ENCODE measurements at regions not wholly inside any gene's neighbourhood (a gene's known extent, or its start where the extent isn't known, plus 50 kb on each side); places are given as distances from the start of the nearest gene placed in this dataset.

- DNase-seq = no peak
Measured at GRCh38 chr11:112465433-112466024, 204.9 kb upstream of the PLET1 start.

- no peak for DNase-seq
Measured at GRCh38 chr11:112467721-112468120, 207.1 kb upstream of the PLET1 start.

DNA sequence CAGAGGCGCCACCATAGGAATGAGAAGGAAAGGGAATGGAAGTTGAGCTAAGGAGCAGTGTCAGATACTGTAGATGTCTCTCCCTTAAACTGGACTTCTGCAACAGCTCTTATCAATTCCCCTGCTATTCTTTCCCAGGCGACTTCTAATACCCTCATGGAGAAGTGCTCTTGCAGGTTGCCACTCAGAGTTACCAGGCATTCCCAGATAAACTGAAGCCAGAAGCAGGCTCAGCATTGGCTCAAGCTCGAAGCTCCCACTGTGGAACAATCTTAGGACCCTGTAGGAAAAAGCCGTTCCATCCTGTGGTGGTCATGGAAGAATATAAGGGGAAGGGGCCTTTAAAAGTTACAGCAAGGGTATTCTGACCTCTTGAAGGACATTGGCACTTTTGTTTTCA lies 208.7 kb upstream of the PLET1 start:
- no peak for DNase-seq

DNA sequence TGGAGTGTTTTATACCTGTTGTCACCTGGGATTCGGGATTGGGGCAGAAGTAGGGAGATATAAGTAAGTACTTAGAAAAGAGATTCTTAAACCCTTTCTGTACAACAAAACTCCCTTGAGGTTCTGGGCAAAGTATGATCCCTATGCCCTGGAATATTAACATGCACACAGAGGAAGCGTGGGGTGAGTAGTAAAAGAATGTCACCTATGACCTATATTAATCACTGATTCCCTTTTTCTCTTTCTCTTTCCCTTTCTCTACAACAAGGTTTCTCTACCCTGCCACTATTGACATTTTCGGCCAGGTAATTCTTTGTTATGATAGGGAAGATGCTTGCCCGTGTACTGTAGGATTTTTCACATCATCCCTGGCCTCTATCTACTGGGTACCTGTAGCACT lies 209.7 kb upstream of the PLET1 start:
- no peak for DNase-seq

DNA sequence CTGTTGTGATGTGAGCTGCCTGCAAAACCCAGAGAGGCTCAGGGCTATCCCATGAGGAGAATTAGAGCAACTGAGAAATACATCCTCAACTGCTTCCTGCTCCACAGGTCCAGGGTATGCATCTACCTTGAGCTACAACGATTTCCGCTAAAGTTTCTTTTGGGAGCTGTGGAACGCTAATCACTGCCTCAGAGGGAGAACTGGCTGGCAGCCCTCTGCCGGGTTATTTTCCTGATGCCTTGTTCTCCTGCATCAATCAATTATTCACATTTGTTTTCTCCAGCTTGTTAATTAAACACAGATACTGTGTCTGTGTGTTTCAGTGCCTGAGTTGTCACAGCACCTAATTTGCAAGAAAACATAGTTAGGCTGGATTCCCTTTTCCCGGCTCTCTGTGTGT lies 211.1 kb upstream of the PLET1 start:
- no peak for DNase-seq

- no peak for DNase-seq
Measured at GRCh38 chr11:112477152-112477551, 216.5 kb upstream of the PLET1 start.

GRCh38 chr11:112477581-112478317 lies 217.1 kb upstream of the PLET1 start:
- no peak for DNase-seq

DNA sequence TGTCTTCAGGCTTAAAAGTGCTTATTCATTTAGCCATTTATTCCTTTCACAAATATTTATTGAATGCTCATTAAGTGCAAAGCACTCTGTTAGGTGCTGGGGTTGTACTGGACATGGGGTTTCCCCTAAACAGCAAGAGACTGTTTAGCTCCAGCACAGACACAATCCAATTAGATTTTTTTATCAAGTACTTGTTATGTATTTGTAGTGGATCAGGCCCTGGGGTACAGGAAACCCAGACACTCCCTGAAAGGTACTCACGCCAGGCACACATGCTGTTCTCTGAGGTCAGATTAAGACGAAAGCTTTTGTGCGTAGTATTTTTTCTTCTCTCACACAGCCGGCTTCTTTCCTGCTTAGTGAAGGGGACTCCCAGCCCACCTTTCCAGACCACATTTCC lies 218.1 kb upstream of the PLET1 start:
- no peak for DNase-seq

DNA sequence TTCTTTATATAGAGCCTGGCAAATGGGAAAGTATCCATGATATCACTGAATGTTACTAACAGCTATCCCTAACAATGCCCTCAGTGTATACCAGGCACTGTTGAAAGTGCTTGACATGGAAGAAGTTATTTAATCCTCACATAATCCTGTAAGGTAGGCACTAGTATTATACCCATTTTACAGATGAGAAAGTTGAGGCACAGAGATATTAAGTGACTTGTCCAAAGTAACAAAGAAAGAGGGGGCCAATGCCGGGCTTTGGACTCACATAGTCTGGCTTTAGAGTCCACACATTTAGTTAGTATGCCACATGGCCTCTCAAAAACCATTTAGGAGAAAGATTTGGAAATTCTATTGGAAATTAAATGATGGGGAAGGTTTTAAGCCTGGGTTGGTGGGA lies 220.8 kb upstream of the PLET1 start:
- DNase-seq = no peak

DNA sequence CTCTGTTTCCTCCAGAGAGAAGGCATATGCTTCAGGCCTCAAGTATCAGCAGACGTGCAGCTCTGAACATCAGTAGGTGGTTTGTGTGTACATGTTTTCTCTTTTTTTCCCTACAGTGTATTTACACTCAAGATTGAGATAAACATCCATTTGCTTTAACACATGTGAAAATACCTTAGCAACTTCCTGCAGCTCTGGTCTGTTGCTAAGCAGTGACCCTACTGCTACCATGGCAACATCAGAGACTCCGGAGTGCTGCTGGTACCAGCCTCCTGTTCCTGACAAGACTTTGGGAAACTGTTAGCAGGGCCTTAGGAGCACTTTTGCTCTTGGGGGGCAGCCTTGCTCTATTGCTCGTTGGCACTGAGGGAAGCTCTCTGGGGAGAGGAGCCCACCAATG lies 221.2 kb upstream of the PLET1 start:
- DNase-seq = no peak

GRCh38 chr11:112485280-112485679 lies 224.6 kb upstream of the PLET1 start:
- no peak for DNase-seq

GRCh38 chr11:112497826-112498225 lies 237.2 kb upstream of the PLET1 start:
- DNase-seq = no peak

- no peak for DNase-seq
Measured at GRCh38 chr11:112498701-112499100, 238.0 kb upstream of the PLET1 start.

DNA sequence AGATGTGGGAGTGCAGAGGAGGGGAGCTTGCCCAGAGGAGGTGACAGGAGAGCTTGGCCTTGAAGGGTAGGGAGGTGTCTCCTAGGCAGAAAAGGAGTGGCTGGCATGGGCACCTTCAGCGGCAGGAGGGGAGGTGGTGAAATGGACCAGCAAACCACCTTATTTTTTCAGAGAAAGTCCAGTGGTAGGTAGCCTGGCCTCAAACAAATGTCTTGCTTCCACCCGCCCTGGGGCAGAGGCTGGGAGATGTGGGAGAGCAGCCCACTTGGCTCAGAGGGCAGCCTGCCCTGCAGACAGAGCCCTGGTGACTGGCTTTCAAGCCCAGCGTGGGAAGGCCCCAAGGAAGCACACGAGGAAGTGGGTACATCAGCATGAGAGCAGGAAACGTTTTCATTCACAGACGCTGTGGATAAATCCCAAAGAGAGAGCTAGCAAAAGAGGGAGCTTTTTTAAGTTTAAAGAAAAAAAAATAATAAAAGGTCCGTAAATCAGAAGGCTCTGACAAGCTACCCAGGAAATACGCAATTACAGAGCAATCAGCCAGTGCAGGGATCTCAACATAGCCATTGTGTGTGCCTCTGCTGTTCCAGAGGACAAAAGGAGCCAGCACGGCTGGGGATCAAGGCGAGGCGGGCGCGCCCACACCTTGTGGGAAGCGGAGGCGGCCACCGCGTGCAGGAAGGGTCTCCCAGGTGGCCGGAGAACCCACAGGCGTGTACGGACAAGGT lies 238.7 kb upstream of the PLET1 start:
- no peak for DNase-seq

- no peak for DNase-seq
Measured at GRCh38 chr11:112499881-112500204, 239.2 kb upstream of the PLET1 start.

DNA sequence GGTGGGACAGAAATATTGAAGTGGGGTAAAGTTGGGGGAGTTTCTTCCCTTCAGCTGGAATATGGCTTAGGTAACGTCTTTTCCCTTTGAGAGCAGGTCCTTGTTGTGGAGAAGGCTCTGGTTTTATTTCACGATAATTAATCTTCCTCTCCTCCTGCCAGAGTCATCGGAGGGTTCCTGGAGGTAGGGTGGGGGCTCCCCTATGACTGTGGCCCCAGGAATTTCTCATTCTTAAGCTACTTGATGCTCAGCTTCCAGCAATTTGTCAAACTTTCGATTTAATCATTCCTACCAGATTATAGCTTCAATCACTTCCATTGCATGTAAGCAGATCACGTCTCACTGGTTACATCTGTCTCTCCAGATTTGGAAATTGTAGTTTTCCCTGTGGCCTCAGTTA lies 242.8 kb upstream of the PLET1 start:
- DNase-seq = no peak

- DNase-seq = peak; percentile 55
Measured at GRCh38 chr11:112504056-112504455, 243.4 kb upstream of the PLET1 start.

DNA sequence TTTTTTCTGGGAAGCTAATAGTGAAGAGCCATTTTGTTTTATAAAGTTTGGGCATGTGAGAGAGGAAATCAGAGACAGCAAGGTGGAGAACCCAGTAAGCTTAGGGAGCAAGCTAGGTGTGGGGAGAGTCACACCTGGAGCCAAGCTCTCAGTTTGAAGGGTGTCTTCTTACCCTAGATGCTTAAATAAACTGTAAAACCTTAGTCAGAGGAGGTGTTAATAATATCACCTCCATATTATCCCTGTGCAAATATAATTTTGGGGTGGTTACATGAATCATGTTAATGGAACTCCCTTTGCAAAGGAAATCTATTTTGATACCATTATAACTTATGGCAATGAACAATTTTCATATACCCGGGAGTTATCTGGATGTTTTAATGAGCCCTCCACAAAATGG lies 246.2 kb upstream of the PLET1 start:
- no peak for DNase-seq

DNA sequence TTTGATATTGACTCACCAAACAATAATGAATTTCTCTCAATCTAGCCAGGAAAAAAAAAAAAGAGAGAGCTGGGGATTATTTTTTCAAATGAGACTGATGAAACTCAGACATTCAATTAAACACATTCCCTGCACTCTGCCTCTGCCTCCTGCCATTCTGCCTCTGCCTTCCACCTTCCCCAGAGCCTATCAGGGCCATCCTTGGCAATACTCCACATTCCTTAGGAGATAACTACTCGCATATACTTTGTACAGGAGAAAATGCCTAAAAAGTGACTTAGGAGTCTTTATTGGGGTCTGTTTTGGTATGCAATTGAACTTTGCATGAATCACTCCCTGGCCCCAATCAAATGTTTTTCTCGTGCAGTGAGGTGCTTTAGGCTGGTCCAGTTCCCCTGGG lies 246.6 kb upstream of the PLET1 start:
- DNase-seq = peak; percentile 23

DNA sequence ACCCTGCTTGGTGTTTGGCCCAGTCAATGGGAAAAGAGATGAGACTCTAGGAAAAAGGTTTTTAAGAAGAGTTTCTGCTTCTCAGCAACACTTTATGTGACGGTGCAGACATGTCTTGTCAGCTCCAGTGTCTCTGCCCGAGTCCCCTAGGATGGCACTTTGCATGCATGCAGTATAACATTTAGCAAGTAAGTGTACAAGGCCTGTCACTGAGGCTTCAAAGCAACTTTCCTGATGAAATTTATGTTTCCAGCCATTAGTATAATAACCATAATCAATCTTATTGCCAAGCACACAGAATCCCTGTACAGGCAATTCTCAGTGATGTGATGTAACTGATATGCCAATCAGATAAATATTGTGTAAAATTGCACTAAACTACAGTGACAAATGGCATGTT lies 248.1 kb upstream of the PLET1 start:
- no peak for DNase-seq

GRCh38 chr11:112509300-112509699 lies 248.6 kb upstream of the PLET1 start:
- DNase-seq = peak; percentile 37

DNA sequence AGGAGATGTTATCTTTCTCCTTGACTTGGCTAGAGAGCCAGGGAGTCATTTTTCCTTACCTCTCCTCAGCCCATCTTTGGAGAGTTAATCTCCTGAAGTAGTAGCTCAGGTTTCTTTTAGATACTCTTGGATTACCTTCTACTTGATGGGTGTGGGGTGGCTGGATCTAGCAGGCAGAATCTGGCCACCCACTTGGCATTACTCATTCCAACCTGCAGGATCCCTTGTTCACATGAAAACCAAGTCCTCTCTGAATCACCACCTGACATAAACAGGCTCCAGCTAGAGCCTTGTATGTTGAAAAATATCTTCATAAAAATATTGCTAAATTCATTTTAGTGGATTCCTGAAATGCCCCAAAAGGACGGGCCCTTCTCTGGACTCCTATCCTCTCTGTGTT lies 250.6 kb upstream of the PLET1 start:
- no peak for DNase-seq

- DNase-seq = no peak
Measured at GRCh38 chr11:112511911-112512310, 251.3 kb upstream of the PLET1 start.

GRCh38 chr11:112513417-112513816 lies 252.8 kb upstream of the PLET1 start:
- DNase-seq = no peak

Measured in fibroblast of skin of back (primary cell).